Stimulated activated CD8-positive, alpha-beta memory T cell treated with anti-CD3 and anti-CD28 coated beads, Interleukin-15, amount 100 ng/mL, for 1 hour (primary cell): ENCODE measurements at regions not wholly inside any gene's neighbourhood (a gene's known extent, or its start where the extent isn't known, plus 50 kb on each side); places are given as distances from the start of the nearest gene placed in this dataset.
"Not testable (repeated sequence)": the region's sequence is repeated elsewhere in the genome, so short reads cannot be mapped to it uniquely, and the experiment has no call there.

ENCODE experiments used
- DNase-seq: peaks from one replicate; pipeline ENCODE4 v3.0.0-alpha.2; 2020; ENCODE audit warnings: low read depth

GRCh38 chrX:1140236-1140681 lies 72.2 kb downstream of the CRLF2 start:
- no peak for DNase-seq

DNA sequence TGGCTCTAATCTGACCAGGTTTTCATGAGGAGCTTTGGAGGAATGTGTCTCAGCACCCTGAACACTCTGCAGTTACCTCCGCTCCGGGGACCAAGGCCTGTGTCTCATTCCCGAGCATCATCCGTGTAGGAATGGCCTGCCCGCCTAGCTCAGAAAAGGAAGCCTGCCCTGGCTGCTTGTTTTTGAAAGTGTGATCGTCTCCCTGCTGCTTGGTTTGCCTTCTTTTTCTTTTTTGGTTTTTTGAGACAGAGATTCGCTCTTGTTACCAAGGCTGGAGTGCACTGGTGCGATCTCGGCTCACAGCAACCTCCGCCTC lies 73.3 kb downstream of the CRLF2 start:
- DNase-seq: no peak

- no peak for DNase-seq
Measured at GRCh38 chrX:1138476-1139184, 73.8 kb downstream of the CRLF2 start.

DNA sequence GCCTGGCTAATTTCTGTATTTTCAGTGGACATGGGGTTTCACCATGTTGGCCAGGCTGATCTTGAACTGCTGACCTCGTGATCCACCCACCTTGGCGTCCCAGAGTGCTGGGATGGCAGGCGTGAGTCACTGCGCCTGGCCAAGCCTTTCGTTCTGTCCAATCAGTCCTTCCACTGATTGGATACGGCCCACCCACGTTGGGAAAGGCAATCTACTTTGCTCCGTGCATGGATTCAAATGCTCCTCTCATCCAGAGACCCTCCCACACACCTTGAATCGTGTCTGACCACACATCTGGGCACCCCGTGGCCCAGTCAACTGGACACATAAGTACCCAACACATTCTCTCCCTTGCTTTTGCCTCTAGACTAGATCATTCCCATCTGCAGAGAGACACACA lies 74.9 kb downstream of the CRLF2 start:
- no peak for DNase-seq

GRCh38 chrX:1136582-1136981 lies 75.9 kb downstream of the CRLF2 start:
- not testable (repeated sequence) for DNase-seq

DNA sequence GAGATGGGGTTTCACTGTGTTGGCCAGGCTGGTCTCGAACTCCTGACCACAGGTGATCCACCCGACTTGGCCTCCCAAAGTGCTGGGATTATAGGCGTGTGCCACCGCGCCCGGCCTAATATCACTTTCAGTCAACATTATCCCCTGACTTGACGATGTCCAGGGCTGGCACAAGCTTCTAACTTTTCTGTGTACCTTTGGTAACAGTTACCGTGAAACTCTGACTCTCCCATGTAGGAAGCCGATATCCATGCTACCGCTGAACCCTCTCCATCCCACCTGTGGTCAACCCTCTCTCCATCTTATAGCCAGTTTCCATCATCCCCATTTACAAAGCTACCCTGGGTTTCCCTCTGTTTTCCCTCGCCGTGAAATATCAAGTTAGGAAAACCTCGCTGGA lies 77.5 kb downstream of the CRLF2 start:
- DNase-seq: no peak

DNA sequence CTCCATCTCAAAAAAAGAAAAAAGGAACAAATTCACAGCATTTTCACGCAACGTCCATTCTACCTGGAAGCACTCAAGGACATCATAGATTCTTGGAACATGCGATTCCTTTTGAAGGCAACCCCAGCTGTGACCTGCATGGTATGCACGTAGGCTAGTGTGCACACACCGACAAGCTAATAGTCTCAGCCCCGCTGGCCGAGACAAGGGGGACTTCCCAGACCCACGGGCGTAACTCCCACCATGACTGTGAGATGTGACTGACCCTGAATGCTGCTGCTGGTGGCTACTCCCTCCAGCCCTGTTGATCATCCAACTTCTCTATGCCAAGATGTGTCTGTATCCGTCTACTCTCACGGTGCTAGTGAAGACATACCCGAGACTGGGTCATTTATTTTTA lies 78.3 kb downstream of the CRLF2 start:
- DNase-seq: no peak

GRCh38 chrX:1126738-1127137 lies 85.7 kb downstream of the CRLF2 start:
- DNase-seq: no peak

- no peak for DNase-seq
Measured at GRCh38 chrX:1124531-1124930, 87.9 kb downstream of the CRLF2 start.

- DNase-seq: not testable (repeated sequence)
Measured at GRCh38 chrX:1122851-1123250, 89.6 kb downstream of the CRLF2 start.

DNA sequence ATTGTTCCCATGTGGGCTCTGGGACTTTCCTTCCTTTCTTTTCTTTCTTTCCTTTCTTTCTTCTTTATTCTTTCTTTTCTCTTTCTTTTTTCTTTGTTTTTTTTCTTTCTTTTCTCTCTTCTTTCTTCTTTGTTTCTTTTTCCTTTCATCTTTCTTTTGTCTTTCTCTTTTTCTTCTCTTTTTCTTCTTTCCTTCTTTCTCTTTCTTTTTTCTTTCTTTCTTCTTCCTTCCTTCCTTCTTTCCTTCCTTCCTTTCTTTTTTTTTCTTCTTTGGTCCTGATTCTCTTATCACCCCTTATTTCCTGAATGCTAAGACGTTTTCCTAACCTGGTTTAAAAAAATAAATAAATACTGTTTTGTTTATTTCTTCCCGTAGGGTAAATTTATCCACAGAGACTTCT lies 93.2 kb downstream of the CRLF2 start:
- no peak for DNase-seq

DNA sequence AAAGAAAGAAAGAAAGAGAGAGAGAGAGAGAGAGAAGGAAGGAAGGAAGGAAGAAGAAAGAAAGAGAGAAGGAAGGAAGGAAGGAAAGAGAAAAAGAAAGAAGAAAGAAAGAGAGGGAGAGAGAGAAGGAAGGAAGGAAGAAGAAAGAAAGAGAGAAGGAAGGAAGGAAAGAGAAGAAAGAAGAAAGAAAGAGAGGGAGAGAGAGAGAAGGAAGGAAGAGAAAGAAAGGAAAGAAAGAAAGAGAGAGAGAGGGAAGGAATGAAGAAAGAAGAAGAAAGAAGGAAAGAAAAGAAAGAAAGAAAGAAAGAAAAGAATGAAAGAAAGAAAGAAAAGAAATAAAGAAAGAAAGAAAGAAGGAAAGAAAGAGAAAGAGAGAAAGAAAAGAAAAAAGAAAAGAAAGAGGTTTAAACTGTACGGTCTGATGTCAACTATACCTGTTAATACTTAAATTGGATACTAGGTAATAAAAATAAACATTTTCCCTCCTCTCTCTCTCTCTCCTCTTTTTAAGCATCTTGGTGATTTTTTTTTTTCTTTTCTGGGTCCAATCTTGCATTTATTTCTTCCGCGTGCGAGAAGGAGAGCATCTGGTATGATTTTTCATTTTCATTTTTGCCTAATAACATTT lies 93.8 kb downstream of the CRLF2 start:
- DNase-seq: no peak

DNA sequence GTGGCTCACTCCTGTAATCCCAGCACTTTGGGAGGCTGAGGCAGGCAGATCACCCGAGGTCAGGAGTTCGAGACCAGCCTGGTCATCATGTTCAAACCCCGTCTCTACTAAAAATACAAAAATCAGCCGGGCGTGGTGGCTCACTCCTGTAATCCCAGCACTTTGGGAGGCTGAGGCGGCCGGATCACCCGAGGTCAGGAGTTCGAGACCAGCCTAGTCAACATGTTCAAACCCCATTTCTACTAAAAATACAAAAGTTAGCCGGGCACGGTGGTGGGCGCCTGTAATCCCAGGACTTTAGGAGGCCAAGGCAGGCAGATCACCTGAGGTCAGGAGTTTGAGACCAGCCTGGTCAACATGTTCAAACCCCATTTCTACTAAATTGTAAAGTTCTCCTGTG lies 97.0 kb downstream of the CRLF2 start:
- not testable (repeated sequence) for DNase-seq

DNA sequence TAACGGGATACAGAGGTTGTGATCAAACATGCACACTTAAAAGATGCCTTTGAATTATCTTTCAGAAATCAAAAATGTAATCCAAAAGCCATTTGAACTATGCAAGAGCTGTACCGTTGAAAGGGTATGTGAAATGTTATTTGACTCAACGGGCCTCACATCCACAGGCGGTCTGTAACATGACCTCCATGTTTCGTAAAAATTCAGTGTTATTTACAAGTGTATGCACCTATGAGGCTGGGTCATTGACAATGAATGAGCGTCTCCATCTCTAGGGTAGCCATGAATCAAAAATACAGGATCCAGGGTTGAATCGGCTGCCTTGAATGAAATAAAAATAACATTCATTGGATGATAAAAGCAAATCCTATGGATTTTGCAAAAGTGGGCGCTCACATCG lies 100.1 kb downstream of the CRLF2 start:
- DNase-seq: no peak

DNA sequence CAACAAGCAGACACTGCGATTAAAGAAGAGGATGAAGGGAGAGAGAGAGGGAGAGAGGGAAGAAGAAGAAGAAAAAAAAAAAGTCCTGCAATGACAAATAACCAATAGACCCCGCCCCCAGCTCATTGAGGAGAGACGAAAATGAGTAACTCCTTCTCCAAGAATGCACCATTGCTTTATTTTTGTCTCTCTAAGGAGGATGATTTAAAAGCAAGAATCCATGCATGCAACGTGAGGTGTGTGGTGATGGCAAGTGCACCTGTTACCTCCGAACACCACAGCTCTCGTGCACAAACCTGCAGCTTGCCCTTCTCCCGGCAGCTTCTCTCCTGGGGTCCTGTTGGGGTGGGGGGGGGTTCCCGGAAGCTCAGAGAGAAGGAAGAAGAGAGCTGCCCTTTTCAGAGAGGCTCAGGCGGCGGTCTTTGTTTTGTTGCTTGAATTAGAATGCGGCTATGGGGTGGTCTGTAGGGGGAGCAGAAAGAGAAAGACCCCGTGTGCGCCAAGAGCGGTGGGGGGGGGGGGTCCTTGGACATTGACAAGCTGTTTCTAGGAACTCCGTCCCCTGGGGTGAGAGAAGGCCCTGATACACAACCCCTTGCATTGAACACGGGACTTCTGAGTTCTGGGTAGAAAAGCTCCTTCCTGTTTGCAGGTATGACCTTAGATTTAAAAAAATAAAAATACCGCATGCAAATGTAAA lies 100.7 kb downstream of the CRLF2 start:
- no peak for DNase-seq

DNA sequence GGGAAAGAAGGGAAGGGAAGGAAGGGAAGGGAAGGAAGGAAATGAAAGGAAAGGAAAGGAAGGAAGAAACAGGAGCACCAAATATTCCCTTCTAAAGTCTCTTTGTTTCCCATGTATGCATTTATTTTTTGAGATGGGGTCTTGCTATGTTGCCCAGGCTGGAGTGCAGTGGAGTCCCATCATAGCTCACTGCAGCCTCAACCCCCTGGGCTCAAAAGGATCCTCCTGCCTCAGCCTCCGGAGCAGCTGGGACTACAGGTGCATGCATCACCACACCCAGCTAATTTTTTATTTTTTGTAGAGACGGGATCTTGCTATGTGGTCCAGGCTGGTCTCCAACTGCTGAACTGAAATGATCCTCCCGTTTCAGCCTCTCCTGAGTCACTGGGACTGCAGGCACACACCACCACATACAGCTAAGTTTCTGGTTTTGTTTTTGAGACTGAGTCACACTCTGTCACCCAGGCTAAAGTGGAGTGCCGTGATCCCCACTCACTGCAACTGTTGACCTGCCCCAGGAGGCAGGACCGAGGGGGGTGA lies 102.8 kb downstream of the CRLF2 start:
- DNase-seq: no peak

DNA sequence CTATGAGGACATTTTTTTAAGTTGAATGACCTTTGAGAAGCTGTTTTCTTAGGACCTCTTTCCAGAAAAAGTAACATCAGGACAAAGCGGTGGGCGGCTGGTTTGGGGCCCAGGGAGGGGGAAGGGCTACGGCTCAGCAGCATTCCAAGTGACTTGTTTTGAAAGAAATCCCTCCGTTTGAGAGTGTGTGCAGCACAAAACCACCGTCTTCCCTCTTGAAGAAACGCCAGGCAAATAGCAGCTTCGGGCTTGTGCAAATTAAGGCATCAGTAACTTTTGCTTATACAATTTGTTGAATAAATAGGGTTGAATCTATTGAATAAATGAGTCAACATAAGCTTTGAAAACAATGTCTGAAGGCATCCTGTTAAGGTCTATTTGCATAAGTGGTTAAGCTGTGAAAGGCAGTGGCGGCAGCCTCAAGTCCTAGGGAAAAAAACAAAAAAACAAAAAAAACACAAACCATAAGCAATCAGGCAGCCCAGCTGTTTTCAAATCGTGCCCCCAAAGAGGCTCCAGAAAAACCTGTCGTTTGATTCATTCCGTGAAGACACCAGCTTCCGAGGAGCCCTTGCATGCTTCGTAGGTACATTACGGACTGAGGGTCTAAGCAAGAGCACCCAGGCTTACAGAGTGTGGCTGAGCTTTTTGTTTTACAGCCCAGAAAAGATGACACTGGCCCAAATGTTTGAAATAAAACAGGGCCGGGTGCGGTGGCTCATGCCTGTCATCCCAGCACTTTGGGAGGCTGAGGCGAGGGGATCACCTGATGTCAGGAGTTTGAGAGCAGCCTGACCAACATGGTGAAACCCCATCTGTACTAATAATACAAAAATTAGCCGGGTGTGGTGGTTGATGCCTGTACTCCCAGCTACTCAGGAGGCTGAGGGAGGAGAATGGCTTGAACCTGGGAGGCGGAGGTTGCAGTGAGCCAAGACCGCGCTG lies 103.7 kb downstream of the CRLF2 start:
- DNase-seq: no peak

DNA sequence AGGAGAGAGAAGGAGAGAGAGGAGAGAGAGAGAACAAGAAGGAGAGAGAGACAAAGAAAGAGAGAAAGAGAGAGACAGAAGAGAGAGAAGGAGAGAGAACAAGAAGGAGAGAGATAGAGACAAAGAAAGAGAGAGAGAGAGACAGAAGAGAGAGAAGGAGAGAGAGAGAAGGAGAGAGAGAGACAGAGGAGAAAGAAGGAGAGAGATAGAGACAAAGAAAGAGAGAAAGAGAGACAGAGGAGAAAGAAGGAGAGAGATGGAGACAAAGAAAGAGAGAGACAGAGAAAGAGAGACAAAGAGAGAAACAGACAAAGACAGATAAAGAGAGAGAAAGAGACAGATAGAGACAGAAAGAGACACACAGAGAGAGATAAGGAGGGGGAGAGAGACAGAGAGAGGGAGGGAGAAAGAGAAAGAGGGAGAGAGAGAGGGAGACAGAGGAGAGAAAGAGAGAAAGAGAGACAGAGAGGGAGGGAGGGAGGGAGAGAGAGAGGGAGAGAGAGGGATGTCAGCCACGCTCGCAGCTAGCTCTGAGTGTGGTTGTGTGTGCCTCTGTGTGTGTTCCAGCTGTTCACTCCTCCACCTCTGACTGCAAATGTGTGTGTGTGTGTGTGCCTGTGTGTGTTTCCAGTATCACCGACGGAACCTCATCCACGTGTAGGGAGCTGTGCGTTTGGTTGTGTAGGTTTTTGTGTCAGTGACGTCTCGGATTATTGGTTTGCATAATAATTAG lies 105.8 kb downstream of the CRLF2 start:
- no peak for DNase-seq

DNA sequence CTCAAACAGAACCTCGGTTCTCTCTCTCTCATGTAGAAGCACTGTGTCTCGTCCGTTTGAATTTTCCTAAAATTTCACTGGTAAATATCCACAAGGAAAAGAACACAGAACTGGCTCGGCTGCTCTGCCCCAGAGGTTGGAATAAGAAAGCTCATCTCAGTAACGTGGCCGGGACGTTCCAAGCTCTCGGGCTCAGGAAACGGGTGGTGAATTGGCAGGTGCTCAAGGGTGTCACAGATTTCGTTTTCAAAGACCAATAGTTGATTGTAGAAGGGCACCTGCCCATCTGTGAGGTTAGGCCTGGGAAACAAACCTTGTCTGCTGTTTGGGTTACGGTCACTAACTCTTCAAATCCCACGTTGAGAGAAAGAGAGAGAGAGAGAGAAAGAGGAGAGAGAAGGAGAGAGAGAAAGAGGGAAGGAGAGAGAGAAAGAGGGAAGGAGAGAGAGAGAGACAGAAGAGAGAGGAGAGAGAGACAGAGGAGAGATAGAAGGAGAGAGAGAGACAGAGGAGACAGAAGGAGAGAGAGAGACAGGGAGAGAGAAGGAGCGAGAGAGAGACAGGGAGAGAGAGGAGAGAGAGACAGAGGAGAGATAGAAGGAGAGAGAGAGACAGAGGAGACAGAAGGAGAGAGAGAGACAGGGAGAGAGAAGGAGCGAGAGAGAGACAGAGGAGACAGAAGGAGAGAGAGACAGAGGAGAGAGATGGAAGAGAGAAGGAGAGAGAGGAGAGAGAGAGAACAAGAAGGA lies 106.6 kb downstream of the CRLF2 start:
- no peak for DNase-seq

- DNase-seq: not testable (repeated sequence)
Measured at GRCh38 chrX:1105031-1105430, 107.4 kb downstream of the CRLF2 start.

- DNase-seq: no peak
Measured at GRCh38 chrX:1103360-1103759, 109.1 kb downstream of the CRLF2 start.
